ENCODE measurements at regions not wholly inside any gene's neighbourhood (a gene's known extent, or its start where the extent isn't known, plus 50 kb on each side); places are given as distances from the start of the nearest gene placed in this dataset.
"Not testable (repeated sequence)": the region's sequence is repeated elsewhere in the genome, so short reads cannot be mapped to it uniquely, and the experiment has no call there.

- H3K27ac Mint-ChIP-seq (ENCODE audit: unreplicated experiment), result no peak overlapping the region
- no peaks in the 10 kb centered on the region for H3K27me3 Mint-ChIP-seq (ENCODE audit: low read depth)
- DNase-seq (ENCODE audit: low spot score), result no peak
- TF ChIP-seq CTCF (IDR thresholded peaks at IDR 0.05), result no peak
- H3K9me3 Mint-ChIP-seq (ENCODE audit: low read depth), result peaks cover 12% of the 10 kb centered on the region
- no peaks in the 10 kb centered on the region for H3K4me1 Mint-ChIP-seq (ENCODE audit: low read depth)
- H3K4me3 Mint-ChIP-seq (ENCODE audit: unreplicated experiment), result no peak overlapping the region
- no peaks in the 10 kb centered on the region for H3K36me3 Mint-ChIP-seq (ENCODE audit: low read depth)
Observed at GRCh38 chr2:14781142-14781541, 148.6 kb downstream of the LRATD1 start.

GRCh38 chr2:14788814-14789213 is 156.3 kb downstream of the LRATD1 start:
- H3K27ac Mint-ChIP-seq (ENCODE audit: unreplicated experiment); H3K36me3 Mint-ChIP-seq (ENCODE audit: low read depth); H3K4me3 Mint-ChIP-seq (ENCODE audit: unreplicated experiment); H3K27me3 Mint-ChIP-seq (ENCODE audit: low read depth); H3K4me1 Mint-ChIP-seq (ENCODE audit: low read depth); DNase-seq (ENCODE audit: low spot score): not testable (repeated sequence)
- peaks cover 23% of the 10 kb centered on the region for H3K9me3 Mint-ChIP-seq (ENCODE audit: low read depth)

- no peak for DNase-seq (ENCODE audit: low spot score)
- no peaks in the 10 kb centered on the region for H3K36me3 Mint-ChIP-seq (ENCODE audit: low read depth)
- TF ChIP-seq CTCF (IDR thresholded peaks at IDR 0.05), result no peak
- H3K4me3 Mint-ChIP-seq (ENCODE audit: unreplicated experiment), result no peak overlapping the region
- H3K4me1 Mint-ChIP-seq (ENCODE audit: low read depth), result no peaks in the 10 kb centered on the region
- no peak overlapping the region for H3K27ac Mint-ChIP-seq (ENCODE audit: unreplicated experiment)
- H3K9me3 Mint-ChIP-seq (ENCODE audit: low read depth), result peaks cover 21% of the 10 kb centered on the region
- H3K27me3 Mint-ChIP-seq (ENCODE audit: low read depth), result no peaks in the 10 kb centered on the region
Observed at GRCh38 chr2:14790041-14790640, 157.6 kb downstream of the LRATD1 start.

- peaks cover 26% of the 10 kb centered on the region for H3K9me3 Mint-ChIP-seq (ENCODE audit: low read depth)
- DNase-seq (ENCODE audit: low spot score), result no peak
- no peaks in the 10 kb centered on the region for H3K36me3 Mint-ChIP-seq (ENCODE audit: low read depth)
- no peaks in the 10 kb centered on the region for H3K4me1 Mint-ChIP-seq (ENCODE audit: low read depth)
- no peak overlapping the region for H3K4me3 Mint-ChIP-seq (ENCODE audit: unreplicated experiment)
- H3K27me3 Mint-ChIP-seq (ENCODE audit: low read depth), result no peaks in the 10 kb centered on the region
- H3K27ac Mint-ChIP-seq (ENCODE audit: unreplicated experiment), result no peak overlapping the region
- TF ChIP-seq CTCF (IDR thresholded peaks at IDR 0.05), result no peak
Observed at GRCh38 chr2:14803994-14804393, 171.5 kb downstream of the LRATD1 start.

GRCh38 chr2:14804902-14805301 is 172.4 kb downstream of the LRATD1 start:
- Mint-ChIP-seq H3K4me3 (ENCODE audit: unreplicated experiment) (no peak overlapping the region), H3K4me1 (ENCODE audit: low read depth) (no peaks in the 10 kb centered on the region), H3K36me3 (ENCODE audit: low read depth) (no peaks in the 10 kb centered on the region), H3K27ac (ENCODE audit: unreplicated experiment) (no peak overlapping the region), H3K9me3 (ENCODE audit: low read depth) (peaks cover 21% of the 10 kb centered on the region), H3K27me3 (ENCODE audit: low read depth) (no peaks in the 10 kb centered on the region)
- DNase-seq (ENCODE audit: low spot score), result no peak
- no peak for TF ChIP-seq CTCF (IDR thresholded peaks at IDR 0.05)

- Mint-ChIP-seq H3K4me1 (ENCODE audit: low read depth) (no peaks in the 10 kb centered on the region), H3K9me3 (ENCODE audit: low read depth) (peaks cover 10% of the 10 kb centered on the region), H3K36me3 (ENCODE audit: low read depth) (no peaks in the 10 kb centered on the region), H3K27ac (ENCODE audit: unreplicated experiment) (no peak overlapping the region), H3K27me3 (ENCODE audit: low read depth) (no peaks in the 10 kb centered on the region), H3K4me3 (ENCODE audit: unreplicated experiment) (no peak overlapping the region)
- TF ChIP-seq CTCF (IDR thresholded peaks at IDR 0.05), result no peak
- DNase-seq (ENCODE audit: low spot score), result no peak
Observed at GRCh38 chr2:14806613-14807012, 174.1 kb downstream of the LRATD1 start.

Measured in chondrocyte (in vitro differentiated cells).